NCI-H187 treated with DMSO at 0.1 percent for 48 hours (cell line): ENCODE measurements at regions not wholly inside any gene's neighbourhood (a gene's known extent, or its start where the extent isn't known, plus 50 kb on each side); places are given as distances from the start of the nearest gene placed in this dataset.

Experiments
- DNase-seq: peaks from one replicate; lab custom pipeline; 2025; lab: John Stamatoyannopoulos, UW

DNA sequence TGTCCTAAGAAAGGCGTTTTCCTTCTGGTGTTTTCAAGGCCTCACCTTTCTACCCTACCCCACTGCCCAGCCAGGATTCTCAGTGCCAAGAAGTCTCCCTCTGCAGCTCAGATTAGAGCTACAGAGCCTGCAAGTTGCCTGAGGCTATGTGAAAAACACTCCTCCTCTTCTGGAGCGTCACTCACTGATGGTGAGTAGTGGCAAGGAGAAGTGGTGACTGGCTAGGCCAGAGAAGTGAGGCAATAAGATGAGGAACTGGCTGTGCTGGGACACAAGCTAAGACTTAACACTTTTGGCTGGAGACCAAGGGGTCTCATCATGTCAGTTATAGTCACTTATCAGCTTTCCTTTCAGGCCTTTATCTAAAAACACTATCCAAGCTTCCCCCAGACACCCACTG lies 86.7 kb upstream of the PRKAR2B start:
- DNase-seq, result no peak

DNA sequence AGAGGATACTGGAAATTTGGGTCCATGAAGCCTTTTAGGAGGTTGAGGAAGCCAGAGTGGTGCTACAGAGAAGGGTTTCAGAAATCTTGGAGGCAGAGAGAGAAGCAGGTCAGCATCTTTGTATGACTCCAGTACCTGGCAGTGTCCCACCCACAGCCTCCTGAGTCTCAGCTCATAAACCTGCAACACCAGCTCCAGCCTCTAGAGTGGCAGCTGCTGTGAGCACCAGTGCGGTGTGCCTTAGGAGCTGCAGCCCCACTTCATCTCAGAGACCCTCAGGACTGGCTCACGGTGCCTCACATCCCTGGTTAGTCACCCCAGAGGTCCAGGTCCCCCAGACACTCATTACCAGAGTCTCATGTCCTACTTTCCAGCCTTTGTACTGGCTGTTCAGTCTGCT lies 84.8 kb upstream of the PRKAR2B start:
- DNase-seq, result no peak

- DNase-seq, result no peak
Observed at GRCh38 chr7:106962751-106963150, 81.8 kb upstream of the PRKAR2B start.

DNA sequence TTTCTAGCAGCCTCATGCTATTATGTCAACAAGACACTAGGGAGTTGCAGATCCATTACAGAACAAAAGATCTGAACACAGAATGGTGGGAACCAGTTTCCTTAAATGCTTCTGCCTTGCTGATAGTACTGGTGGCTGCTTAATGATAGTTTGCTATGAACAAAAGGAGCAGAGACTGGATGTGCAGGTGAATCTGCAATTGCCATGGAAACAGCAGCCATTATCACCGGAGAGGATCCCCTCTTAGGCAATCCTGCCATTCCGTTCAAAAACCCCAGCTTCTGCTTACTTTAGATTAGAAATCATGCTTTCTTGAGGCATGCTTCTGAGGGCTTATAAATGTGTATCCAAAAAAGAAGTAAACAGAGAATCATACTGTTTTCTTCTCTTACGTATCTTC lies 80.0 kb upstream of the PRKAR2B start:
- DNase-seq, result peak; percentile 29

GRCh38 chr7:106965108-106965507 lies 79.4 kb upstream of the PRKAR2B start:
- no peak for DNase-seq

DNA sequence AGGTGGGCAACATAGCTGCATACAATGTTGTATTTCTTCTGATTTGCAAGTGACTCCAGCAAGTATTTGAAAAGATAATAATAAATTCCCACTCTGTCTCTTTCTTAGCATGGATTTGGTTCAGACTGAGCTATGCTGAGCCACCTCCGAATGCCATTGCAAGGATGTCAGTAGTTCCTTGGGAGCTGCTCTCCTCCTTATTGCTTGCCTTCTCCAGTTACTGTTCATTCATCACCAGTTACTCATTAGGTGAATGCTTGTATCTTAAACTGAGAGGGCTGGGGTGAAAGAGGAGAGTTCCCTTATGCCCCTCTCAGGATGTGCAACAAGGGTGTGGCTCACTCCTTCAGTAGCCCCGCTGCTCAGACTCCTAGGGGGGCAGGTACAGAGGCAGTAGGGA lies 78.4 kb upstream of the PRKAR2B start:
- no peak for DNase-seq

DNA sequence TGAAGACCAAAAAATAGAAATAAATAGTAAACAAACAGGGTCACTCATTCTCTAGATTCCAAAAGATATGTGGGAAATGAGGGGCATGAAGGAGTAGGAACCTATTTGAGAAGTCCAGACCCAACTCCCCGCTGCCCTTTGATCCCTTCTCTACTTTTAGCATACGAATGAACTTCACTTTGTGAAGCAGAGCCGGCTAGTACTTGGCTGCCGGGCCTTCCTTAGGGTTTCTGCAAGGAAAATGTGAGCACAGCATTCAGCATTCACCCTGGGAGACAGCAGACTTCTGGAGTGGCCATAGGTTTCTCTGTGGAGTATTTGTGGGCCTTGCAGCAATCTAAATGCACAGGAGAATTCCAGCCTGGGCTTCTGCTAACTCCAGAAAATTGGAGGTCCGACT lies 76.3 kb upstream of the PRKAR2B start:
- no peak for DNase-seq

GRCh38 chr7:106978425-106979420 lies 65.8 kb upstream of the PRKAR2B start:
- no peak for DNase-seq

DNA sequence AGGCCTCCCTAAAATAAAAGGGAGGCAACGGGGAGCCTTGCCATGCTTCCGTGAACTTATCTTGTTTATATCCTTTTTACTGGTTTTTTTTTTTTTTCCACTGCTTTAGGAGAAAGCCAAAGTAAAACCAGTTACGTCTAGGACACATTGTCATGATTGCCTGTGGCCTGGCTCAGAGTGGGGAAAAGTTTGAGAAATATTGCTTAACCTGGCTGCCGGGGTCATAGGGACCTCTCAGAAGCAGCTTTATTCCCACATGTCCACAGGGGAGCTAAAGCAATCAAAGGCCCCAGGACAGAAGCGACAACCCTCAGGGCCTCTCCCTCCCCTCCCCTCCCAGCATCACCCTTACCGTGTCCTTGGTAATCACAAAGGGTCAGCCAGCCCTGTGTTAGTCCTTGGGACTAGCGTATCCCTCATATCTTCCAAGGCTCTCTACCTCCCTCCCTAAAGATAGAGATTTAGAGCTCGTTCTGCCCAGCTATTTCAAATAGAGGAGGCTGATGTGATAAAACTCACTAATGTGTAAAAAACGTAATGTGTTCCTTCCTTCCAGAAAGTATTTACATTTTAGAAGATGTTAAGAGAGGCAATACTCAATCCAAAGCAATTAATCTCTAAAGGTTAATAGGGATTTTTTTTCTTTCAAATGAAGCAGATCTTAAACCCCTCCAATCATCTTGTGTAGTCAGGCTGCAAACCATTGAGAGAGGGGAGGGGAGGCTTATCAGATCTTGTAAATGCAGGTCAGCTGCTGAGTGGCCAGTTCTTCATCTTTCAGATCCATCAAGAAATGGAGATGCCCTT lies 64.8 kb upstream of the PRKAR2B start:
- no peak for DNase-seq

DNA sequence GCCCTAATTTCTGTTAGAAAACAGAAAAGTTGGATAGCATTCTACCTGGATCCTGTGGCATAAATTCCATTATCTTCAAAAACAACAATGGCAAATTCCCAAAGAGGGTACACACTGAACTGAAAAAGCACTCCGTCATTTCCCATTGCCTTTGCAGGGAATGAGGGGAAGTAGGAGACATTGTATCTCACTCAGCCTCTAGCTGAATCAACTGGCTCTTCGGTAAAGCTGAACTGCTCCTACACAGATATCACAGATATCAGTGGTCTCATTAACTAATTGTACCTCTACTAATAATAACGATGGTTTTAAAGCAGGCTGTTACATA lies 64.2 kb upstream of the PRKAR2B start:
- DNase-seq, result no peak

- no peak for DNase-seq
Observed at GRCh38 chr7:106982415-106982814, 62.1 kb upstream of the PRKAR2B start.

DNA sequence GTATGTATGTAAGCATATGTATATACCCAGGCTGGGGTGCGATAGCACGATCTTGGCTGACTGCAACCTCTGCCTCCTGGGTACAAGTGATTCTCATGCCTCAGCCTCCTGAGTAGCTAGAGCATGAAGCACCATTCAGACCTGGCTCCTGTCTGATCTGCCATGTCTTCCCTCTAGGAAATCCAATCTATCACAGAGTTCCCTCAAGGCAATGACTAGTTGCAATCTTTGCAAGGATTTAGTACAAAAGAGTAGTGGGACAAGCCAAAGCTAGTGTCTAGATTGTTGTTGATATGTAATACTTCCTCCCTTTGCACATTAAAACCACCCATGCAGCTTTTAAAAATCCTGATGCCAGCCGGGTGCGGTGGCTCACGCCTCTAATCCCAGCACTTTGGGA lies 60.5 kb upstream of the PRKAR2B start:
- no peak for DNase-seq

- no peak for DNase-seq
Observed at GRCh38 chr7:106986450-106986977, 58.0 kb upstream of the PRKAR2B start.

DNA sequence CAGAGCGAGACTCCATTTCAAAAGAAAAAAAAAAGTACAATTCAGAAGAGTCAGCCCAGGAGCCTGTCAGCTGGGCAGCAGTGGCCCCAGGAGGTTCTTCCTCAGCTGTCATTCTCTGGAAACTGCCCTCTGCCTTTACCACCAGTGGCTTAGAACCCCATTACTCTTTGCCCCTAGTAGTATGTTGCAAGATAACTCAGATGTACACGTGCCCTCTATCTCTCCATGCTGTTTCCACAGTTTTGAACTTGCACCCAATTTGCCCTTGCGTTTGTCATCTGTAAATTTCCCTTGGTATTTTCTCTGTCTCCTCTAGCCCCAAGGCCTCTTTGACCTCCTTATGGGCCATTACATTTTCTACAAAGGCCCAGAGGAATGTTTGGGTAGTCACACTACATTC lies 56.7 kb upstream of the PRKAR2B start:
- no peak for DNase-seq

- no peak for DNase-seq
Observed at GRCh38 chr7:106992511-106992910, 52.0 kb upstream of the PRKAR2B start.
